IMR-90 (cell line): ENCODE measurements at regions not wholly inside any gene's neighbourhood (a gene's known extent, or its start where the extent isn't known, plus 50 kb on each side); places are given as distances from the start of the nearest gene placed in this dataset.

Experiments
- BHLHE40 ChIP-seq: fragments of 150-350 bp; IDR thresholded peaks from 2 replicates; pipeline ENCODE4 v1.6.1; 2016; ENCODE audit warnings: mild to moderate bottlenecking, low read depth, low read length
- CEBPB ChIP-seq: IDR thresholded peaks from 2 replicates; pipeline ENCODE4 v1.6.1; 2012; ENCODE audit warnings: low read depth, low read length, improper control_type of control experiment
- CHD1 ChIP-seq: IDR thresholded peaks from 2 replicates; pipeline ENCODE4 v1.6.1; 2012; ENCODE audit warnings: low read depth, low read length, improper control_type of control experiment
- FOS ChIP-seq: fragments of 150-350 bp; IDR thresholded peaks from 2 replicates; pipeline ENCODE4 v1.6.1; 2016; ENCODE audit warnings: low read depth, low read length
- MAFK ChIP-seq: IDR thresholded peaks from 2 replicates; pipeline ENCODE4 v1.6.1; 2012; ENCODE audit warnings: low read depth, low read length, improper control_type of control experiment
- NFE2L2 ChIP-seq: fragments of 150-350 bp; IDR thresholded peaks from 2 replicates; pipeline ENCODE4 v1.6.1; 2016; ENCODE audit warnings: low read depth, mild to moderate bottlenecking, low read length
- POLR2A ChIP-seq: IDR thresholded peaks from 2 replicates; pipeline ENCODE4 v1.6.1; 2012; ENCODE audit warnings: mild to moderate bottlenecking, low read depth, low read length
- SMC3 ChIP-seq: fragments of 150-350 bp; IDR thresholded peaks from 2 replicates; pipeline ENCODE4 v1.6.1; 2016; ENCODE audit warnings: low read depth, mild to moderate bottlenecking, antibody characterized with exemption, low read length, moderate library complexity
- TF ChIP-seq, protein P1 (sequence below): conservative IDR thresholded peaks from 2 replicates; pipeline ENCODE4 v1.5.1; 2012; ENCODE audit warnings: mild to moderate bottlenecking, low read depth, low read length, improper control_type of control experiment
- TF ChIP-seq, protein P2 (sequence below): fragments of 150-350 bp; IDR thresholded peaks from 2 replicates; pipeline ENCODE4 v1.6.1; 2016; ENCODE audit warnings: low read depth, mild to moderate bottlenecking, low read length, moderate library complexity, borderline replicate concordance
- TF ChIP-seq, protein P3 (sequence below): fragments of 150-350 bp; IDR thresholded peaks from 2 replicates; pipeline ENCODE4 v1.6.1; 2017; ENCODE audit warnings: mild to moderate bottlenecking, antibody characterized with exemption, low read length, low read depth

DNA sequence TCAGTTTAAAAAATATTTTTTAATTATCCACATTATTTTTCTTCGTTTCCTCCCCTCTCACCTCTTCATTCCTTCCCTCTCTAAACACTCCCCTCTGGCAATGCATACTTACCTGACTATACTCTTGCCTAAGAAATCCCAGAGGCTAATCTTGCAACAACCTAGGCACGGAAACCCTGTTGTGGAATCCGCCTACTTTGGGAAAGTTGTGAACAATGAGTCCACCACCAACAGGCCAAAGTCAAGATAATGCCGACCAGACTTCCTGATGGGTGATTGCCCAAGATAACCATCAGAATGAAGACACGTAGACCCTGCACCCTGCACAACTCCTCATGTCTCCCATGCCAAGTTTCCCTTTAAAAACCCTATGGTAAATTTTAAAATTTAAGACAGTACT, 521.5 kb downstream of the KIF20B start:
- TF ChIP-seq POLR2A: no peak
- TF ChIP-seq, protein P1, sequence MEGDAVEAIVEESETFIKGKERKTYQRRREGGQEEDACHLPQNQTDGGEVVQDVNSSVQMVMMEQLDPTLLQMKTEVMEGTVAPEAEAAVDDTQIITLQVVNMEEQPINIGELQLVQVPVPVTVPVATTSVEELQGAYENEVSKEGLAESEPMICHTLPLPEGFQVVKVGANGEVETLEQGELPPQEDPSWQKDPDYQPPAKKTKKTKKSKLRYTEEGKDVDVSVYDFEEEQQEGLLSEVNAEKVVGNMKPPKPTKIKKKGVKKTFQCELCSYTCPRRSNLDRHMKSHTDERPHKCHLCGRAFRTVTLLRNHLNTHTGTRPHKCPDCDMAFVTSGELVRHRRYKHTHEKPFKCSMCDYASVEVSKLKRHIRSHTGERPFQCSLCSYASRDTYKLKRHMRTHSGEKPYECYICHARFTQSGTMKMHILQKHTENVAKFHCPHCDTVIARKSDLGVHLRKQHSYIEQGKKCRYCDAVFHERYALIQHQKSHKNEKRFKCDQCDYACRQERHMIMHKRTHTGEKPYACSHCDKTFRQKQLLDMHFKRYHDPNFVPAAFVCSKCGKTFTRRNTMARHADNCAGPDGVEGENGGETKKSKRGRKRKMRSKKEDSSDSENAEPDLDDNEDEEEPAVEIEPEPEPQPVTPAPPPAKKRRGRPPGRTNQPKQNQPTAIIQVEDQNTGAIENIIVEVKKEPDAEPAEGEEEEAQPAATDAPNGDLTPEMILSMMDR: no peak
- TF ChIP-seq SMC3: no peak
- no peak for TF ChIP-seq CEBPB
- no peak for TF ChIP-seq NFE2L2
- TF ChIP-seq BHLHE40: no peak
- no peak for TF ChIP-seq FOS
- TF ChIP-seq, protein P2, sequence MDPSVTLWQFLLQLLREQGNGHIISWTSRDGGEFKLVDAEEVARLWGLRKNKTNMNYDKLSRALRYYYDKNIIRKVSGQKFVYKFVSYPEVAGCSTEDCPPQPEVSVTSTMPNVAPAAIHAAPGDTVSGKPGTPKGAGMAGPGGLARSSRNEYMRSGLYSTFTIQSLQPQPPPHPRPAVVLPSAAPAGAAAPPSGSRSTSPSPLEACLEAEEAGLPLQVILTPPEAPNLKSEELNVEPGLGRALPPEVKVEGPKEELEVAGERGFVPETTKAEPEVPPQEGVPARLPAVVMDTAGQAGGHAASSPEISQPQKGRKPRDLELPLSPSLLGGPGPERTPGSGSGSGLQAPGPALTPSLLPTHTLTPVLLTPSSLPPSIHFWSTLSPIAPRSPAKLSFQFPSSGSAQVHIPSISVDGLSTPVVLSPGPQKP: no peak
- no peak for TF ChIP-seq MAFK
- TF ChIP-seq CHD1: no peak
- TF ChIP-seq, protein P3, sequence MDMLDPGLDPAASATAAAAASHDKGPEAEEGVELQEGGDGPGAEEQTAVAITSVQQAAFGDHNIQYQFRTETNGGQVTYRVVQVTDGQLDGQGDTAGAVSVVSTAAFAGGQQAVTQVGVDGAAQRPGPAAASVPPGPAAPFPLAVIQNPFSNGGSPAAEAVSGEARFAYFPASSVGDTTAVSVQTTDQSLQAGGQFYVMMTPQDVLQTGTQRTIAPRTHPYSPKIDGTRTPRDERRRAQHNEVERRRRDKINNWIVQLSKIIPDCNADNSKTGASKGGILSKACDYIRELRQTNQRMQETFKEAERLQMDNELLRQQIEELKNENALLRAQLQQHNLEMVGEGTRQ: no peak
